ENCODE measurements at regions not wholly inside any gene's neighbourhood (a gene's known extent, or its start where the extent isn't known, plus 50 kb on each side); places are given as distances from the start of the nearest gene placed in this dataset.
"Not testable (repeated sequence)": the region's sequence is repeated elsewhere in the genome, so short reads cannot be mapped to it uniquely, and the experiment has no call there.

DNA sequence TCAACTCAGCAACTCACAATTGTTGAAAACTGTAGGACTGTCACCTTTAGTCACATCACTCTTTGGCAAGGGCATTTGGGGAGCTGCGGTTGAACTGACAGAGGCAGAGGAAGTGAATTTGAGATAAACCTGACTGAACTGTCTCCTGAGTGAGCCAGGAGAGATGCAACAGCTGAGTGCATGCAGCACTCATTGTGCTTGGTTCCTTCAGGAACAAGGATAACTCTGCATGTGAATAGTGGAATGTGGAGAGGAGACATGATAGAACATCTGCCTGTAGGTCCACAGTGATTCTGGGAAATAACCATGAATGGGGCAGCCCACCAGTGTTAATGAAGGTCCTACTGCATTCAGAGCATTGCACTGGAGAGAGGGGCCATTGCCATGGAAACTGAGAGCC lies 494.7 kb downstream of the STK39 start:
- Histone ChIP-seq H3K36me3 (no peaks in the 10 kb centered on the region), H3K9ac (ENCODE audit: low read depth in 2 of 2, low read length in 2 of 2) (no peak overlapping the region), H3K4me3 (no peak overlapping the region), H3K27ac (no peak overlapping the region), H3K9me3 (no peaks in the 10 kb centered on the region), H3K4me1 (no peaks in the 10 kb centered on the region), H3K27me3 (no peaks in the 10 kb centered on the region)
- intact Hi-C loops (cut with DNase I), result no loop called here
- DNase-seq, result no peak
- TF ChIP-seq, protein P1, sequence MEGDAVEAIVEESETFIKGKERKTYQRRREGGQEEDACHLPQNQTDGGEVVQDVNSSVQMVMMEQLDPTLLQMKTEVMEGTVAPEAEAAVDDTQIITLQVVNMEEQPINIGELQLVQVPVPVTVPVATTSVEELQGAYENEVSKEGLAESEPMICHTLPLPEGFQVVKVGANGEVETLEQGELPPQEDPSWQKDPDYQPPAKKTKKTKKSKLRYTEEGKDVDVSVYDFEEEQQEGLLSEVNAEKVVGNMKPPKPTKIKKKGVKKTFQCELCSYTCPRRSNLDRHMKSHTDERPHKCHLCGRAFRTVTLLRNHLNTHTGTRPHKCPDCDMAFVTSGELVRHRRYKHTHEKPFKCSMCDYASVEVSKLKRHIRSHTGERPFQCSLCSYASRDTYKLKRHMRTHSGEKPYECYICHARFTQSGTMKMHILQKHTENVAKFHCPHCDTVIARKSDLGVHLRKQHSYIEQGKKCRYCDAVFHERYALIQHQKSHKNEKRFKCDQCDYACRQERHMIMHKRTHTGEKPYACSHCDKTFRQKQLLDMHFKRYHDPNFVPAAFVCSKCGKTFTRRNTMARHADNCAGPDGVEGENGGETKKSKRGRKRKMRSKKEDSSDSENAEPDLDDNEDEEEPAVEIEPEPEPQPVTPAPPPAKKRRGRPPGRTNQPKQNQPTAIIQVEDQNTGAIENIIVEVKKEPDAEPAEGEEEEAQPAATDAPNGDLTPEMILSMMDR (IDR thresholded peaks at IDR 0.05), result no peak

DNA sequence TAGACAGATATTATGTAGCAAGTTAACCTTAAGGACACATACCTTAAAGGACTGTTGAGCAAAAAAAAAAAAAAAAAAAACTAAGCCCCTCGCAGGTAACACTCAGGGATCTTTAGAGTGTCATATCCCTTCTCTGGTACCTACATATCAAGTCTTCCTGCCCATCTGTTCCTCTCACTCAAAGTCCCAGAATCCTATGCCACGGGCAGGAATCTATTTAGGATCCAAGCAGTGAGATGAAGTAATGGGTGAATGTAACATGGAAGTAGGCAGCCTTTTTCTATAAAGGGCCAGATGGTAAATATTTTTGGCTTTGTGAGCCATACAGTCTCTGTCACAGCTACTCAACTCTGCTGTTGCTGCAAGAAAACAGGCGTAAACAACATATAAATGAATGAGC lies 496.7 kb downstream of the STK39 start:
- DNase-seq, result no peak
- Histone ChIP-seq H3K9ac (ENCODE audit: low read depth in 2 of 2, low read length in 2 of 2) (no peak overlapping the region), H3K27me3 (no peaks in the 10 kb centered on the region), H3K4me1 (no peaks in the 10 kb centered on the region), H3K4me3 (no peak overlapping the region), H3K27ac (no peak overlapping the region), H3K36me3 (no peaks in the 10 kb centered on the region), H3K9me3 (no peaks in the 10 kb centered on the region)
- intact Hi-C loops (cut with DNase I), result no loop called here
- TF ChIP-seq, protein P1 (IDR thresholded peaks at IDR 0.05), result no peak

DNA sequence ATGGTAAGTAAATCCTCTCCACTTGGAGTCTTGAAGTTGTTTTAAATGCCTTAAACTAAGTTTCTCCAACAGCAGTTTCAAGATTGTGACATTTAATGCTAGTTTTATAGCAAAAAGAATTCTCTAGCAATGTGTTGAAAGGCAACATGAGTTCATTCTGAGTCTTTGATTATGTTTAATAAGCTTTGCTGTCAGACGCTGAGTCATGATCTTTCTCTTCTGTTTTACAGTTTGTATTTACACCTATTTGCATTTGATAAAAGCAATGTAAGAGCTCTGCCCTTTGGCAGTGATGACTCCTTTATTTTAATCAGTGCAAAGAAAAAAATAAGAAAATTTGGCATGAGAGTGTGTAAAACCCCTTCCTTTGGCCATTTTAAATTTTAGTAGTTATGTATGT lies 497.7 kb downstream of the STK39 start:
- no peak for DNase-seq
- no peaks in the 10 kb centered on the region for H3K27me3 ChIP-seq
- H3K9me3 ChIP-seq, result no peaks in the 10 kb centered on the region
- TF ChIP-seq, protein P1 (IDR thresholded peaks at IDR 0.05), result no peak
- H3K9ac ChIP-seq (ENCODE audit: low read depth in 2 of 2, low read length in 2 of 2), result no peak overlapping the region
- H3K4me1 ChIP-seq, result no peaks in the 10 kb centered on the region
- no peak overlapping the region for H3K4me3 ChIP-seq
- H3K27ac ChIP-seq, result no peak overlapping the region
- no peaks in the 10 kb centered on the region for H3K36me3 ChIP-seq
- intact Hi-C loops (cut with DNase I), result no loop called here

DNA sequence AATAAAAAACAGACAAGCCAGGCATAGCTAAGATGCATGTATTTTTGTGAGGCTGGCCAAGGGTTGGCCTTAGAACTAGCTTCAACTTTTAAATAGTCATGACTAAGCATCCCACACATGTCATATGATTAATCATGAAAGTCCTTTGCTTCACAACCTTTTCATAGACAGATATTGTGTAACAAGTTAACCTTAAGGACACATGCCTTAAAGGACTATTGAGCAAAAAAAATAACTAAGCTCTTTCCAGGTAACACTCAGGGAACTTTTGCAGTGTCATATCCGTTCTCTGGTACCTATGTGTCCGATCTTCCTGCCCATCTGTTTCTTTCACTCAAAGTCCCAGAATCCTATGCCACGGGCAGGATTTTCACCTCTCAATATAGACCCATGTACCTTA lies 498.4 kb downstream of the STK39 start:
- no peak for DNase-seq
- Histone ChIP-seq H3K9ac (ENCODE audit: low read depth in 2 of 2, low read length in 2 of 2) (no peak overlapping the region), H3K27ac (no peak overlapping the region), H3K4me1 (no peaks in the 10 kb centered on the region), H3K36me3 (no peaks in the 10 kb centered on the region), H3K9me3 (no peaks in the 10 kb centered on the region), H3K4me3 (no peak overlapping the region), H3K27me3 (no peaks in the 10 kb centered on the region)
- intact Hi-C loops (cut with DNase I), result no loop called here
- TF ChIP-seq, protein P1 (IDR thresholded peaks at IDR 0.05), result no peak

DNA sequence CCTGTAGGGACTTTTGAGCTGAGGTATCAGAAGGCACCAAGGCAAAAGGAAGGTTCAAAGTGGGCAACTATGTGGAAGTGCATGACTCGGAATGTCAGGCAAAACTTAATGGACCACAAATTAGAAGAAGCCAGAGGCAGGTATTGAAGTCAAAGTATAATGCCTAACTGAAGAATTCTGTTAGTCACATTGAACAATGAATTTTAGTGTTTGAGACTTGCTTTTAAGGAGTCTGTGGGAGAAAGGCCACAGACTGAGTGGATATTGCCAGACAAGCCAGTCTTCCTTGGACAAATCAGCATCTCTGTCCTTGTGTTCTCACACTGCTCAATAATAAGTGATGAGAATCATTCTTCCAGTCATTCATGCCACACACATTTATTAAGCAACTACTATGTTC lies 498.9 kb downstream of the STK39 start:
- intact Hi-C loops (cut with DNase I), result no loop called here
- H3K4me1 ChIP-seq, result no peaks in the 10 kb centered on the region
- no peaks in the 10 kb centered on the region for H3K27me3 ChIP-seq
- TF ChIP-seq, protein P1 (IDR thresholded peaks at IDR 0.05), result no peak
- no peaks in the 10 kb centered on the region for H3K9me3 ChIP-seq
- H3K4me3 ChIP-seq, result no peak overlapping the region
- no peak for DNase-seq
- no peak overlapping the region for H3K27ac ChIP-seq
- no peak overlapping the region for H3K9ac ChIP-seq (ENCODE audit: low read depth in 2 of 2, low read length in 2 of 2)
- H3K36me3 ChIP-seq, result no peaks in the 10 kb centered on the region

DNA sequence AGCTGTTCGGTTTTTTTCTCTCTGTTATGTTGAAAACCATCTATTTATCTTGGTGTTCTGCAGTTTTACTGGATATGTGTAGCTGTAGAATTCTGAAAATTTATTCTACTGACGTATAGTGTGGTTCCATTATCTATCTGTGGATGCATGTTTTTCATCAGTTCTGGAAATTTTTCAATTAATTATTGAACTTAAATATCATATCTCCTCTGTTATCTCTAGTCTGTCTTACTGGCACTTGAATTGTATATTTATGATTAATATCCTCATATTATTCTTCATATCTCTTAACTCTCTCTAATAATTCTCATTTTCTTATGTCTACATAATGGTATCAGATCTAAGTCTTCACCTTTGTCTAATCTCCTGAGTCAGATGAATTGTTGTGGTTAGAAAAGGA lies 501.7 kb downstream of the STK39 start:
- H3K9ac ChIP-seq (ENCODE audit: low read depth in 2 of 2, low read length in 2 of 2), result no peak overlapping the region
- no peaks in the 10 kb centered on the region for H3K36me3 ChIP-seq
- intact Hi-C loops (cut with DNase I), result no loop called here
- H3K27me3 ChIP-seq, result no peaks in the 10 kb centered on the region
- no peak overlapping the region for H3K27ac ChIP-seq
- no peaks in the 10 kb centered on the region for H3K9me3 ChIP-seq
- DNase-seq, result no peak
- no peak overlapping the region for H3K4me3 ChIP-seq
- no peaks in the 10 kb centered on the region for H3K4me1 ChIP-seq
- TF ChIP-seq, protein P1 (IDR thresholded peaks at IDR 0.05), result no peak

DNA sequence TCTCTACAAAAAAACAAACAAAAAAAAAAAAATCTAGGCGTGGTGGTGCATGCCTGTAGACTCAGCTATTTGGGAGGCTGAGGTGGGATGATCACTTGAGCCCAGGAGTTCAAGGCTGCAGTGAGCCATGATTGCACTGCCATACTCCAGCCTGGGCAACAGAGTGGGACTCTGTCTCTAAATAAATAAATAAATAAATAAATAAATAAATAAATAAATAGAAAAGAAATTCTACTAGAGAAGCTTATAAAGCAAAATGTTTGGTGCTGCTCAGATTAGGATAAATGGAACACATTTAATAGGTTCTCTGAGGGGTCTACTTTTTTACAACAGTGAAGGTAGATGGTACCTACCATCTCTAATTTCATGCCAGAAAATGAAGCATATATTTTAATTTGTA lies 507.5 kb downstream of the STK39 start:
- H3K36me3 ChIP-seq; H3K4me3 ChIP-seq; intact Hi-C loops (cut with DNase I): not testable (repeated sequence)

More for the DNA sequence above, 507.5 kb downstream of the STK39 start:
- not testable (repeated sequence) for H3K9me3 ChIP-seq; H3K9ac ChIP-seq (ENCODE audit: low read depth in 2 of 2, low read length in 2 of 2); H3K27ac ChIP-seq; DNase-seq; H3K27me3 ChIP-seq; H3K4me1 ChIP-seq
